GM18519 (cell line): ENCODE measurements at regions not wholly inside any gene's neighbourhood (a gene's known extent, or its start where the extent isn't known, plus 50 kb on each side); places are given as distances from the start of the nearest gene placed in this dataset.

Experiments
- ATAC-seq: cut with Tn5 transposase; IDR thresholded peaks from one replicate; pipeline ENCODE4 v1.9.1; 2021; ENCODE audit warnings: mild to moderate bottlenecking, moderate library complexity; ENCODE audit not compliant: unreplicated experiment, low FRiP score

GRCh38 chr16:8204096-8204495 lies 386.2 kb downstream of the TMEM114 start:
- ATAC-seq = no peak

- ATAC-seq = no peak
Measured at GRCh38 chr16:8203101-8203500, 387.2 kb downstream of the TMEM114 start.

- ATAC-seq = no peak
Measured at GRCh38 chr16:8200839-8201238, 389.5 kb downstream of the TMEM114 start.

GRCh38 chr16:8199390-8199789 lies 390.9 kb downstream of the TMEM114 start:
- no peak for ATAC-seq

- ATAC-seq = no peak
Measured at GRCh38 chr16:8194794-8195193, 395.5 kb downstream of the TMEM114 start.

GRCh38 chr16:8188841-8189240 lies 401.5 kb downstream of the TMEM114 start:
- no peak for ATAC-seq

- no peak for ATAC-seq
Measured at GRCh38 chr16:8187782-8188372, 402.4 kb downstream of the TMEM114 start.

GRCh38 chr16:8184854-8185253 lies 405.5 kb downstream of the TMEM114 start:
- ATAC-seq = no peak

GRCh38 chr16:8183176-8184099 lies 406.9 kb downstream of the TMEM114 start:
- ATAC-seq = no peak

- no peak for ATAC-seq
Measured at GRCh38 chr16:8182761-8183160, 407.6 kb downstream of the TMEM114 start.

- no peak for ATAC-seq
Measured at GRCh38 chr16:8179615-8180014, 410.7 kb downstream of the TMEM114 start.

- ATAC-seq = no peak
Measured at GRCh38 chr16:8178271-8178670, 412.0 kb downstream of the TMEM114 start.

- ATAC-seq = no peak
Measured at GRCh38 chr16:8175411-8175810, 414.9 kb downstream of the TMEM114 start.

GRCh38 chr16:8173111-8173644 lies 417.1 kb downstream of the TMEM114 start:
- no peak for ATAC-seq

- no peak for ATAC-seq
Measured at GRCh38 chr16:8172551-8172950, 417.8 kb downstream of the TMEM114 start.

- no peak for ATAC-seq
Measured at GRCh38 chr16:8168016-8168415, 422.3 kb downstream of the TMEM114 start.

- no peak for ATAC-seq
Measured at GRCh38 chr16:8167436-8167835, 422.9 kb downstream of the TMEM114 start.

- no peak for ATAC-seq
Measured at GRCh38 chr16:8158051-8158450, 432.3 kb downstream of the TMEM114 start.

GRCh38 chr16:8155275-8155674 lies 435.0 kb downstream of the TMEM114 start:
- ATAC-seq = no peak

- no peak for ATAC-seq
Measured at GRCh38 chr16:8146256-8147012, 443.9 kb downstream of the TMEM114 start.

- ATAC-seq = no peak
Measured at GRCh38 chr16:8138666-8139065, 451.6 kb downstream of the TMEM114 start.
